Caco-2 (cell line): ENCODE measurements at regions not wholly inside any gene's neighbourhood (a gene's known extent, or its start where the extent isn't known, plus 50 kb on each side); places are given as distances from the start of the nearest gene placed in this dataset.

Experiments
- BruUV-seq: library from RNA; stranded (reverse); fragments of 400-500 nt; replicated peaks from 2 replicates; lab custom pipeline; 2021; lab: Mats Ljungman, UMichigan
- CTCF ChIA-PET: fragments of 300-600 bp; sonication (Branson Sonifier 250); formaldehyde crosslinking; loops from one replicate; lab custom pipeline; 2022; ENCODE audit warnings: antibody characterized with exemption; lab: Charles Lee
- POLR2A ChIA-PET: fragments of 300-600 bp; sonication (Branson Sonifier 250); formaldehyde crosslinking; loops from one replicate; lab custom pipeline; 2022; ENCODE audit warnings: antibody characterized with exemption; lab: Charles Lee
- DNase-seq, 2 experiments: peaks; one replicate each; pipeline versions ENCODE4 v3.0.0 to v3.0.0-alpha.2; 2020 to 2022
- H3K27me3 ChIP-seq: replicated peaks from 2 replicates; pipeline ENCODE4 v1.6.0; 2011; ENCODE audit warnings: low read length; ENCODE audit not compliant: control insufficient read depth, insufficient read depth
- H3K36me3 ChIP-seq: 2 replicates; pipeline ENCODE4 v1.5.1; 2011; ENCODE audit warnings: low read length; ENCODE audit not compliant: control insufficient read depth, insufficient read depth
- H3K4me1 ChIP-seq: fragments of 250-450 bp; sonication (Bioruptor Pico); 2 replicates; pipeline ENCODE4 v1.5.1; 2020; ENCODE audit warnings: mild to moderate bottlenecking
- H3K4me3 ChIP-seq: 2 replicates; pipeline ENCODE4 v1.5.1; 2011; ENCODE audit warnings: low read depth, mild to moderate bottlenecking, control low read depth, low read length
- H3K9me3 ChIP-seq: fragments of 250-450 bp; sonication (Bioruptor Pico); 2 replicates; pipeline ENCODE4 v1.5.1; 2020; ENCODE audit warnings: mild to moderate bottlenecking, moderate library complexity
- H3K27ac Mint-ChIP-seq: one replicate; pipeline ENCODE4 v1.8.0; 2022; ENCODE audit warnings: mixed read lengths; ENCODE audit not compliant: unreplicated experiment
- H3K27me3 Mint-ChIP-seq: one replicate; pipeline ENCODE4 v1.8.0; 2022; ENCODE audit warnings: mixed read lengths; ENCODE audit not compliant: insufficient read depth, unreplicated experiment
- H3K36me3 Mint-ChIP-seq: one replicate; pipeline ENCODE4 v1.8.0; 2022; ENCODE audit warnings: mild to moderate bottlenecking, mixed read lengths; ENCODE audit not compliant: insufficient read depth, unreplicated experiment
- H3K4me1 Mint-ChIP-seq: one replicate; pipeline ENCODE4 v1.8.0; 2022; ENCODE audit warnings: low read depth, mixed read lengths; ENCODE audit not compliant: unreplicated experiment
- H3K4me3 Mint-ChIP-seq: one replicate; pipeline ENCODE4 v1.8.0; 2022; ENCODE audit warnings: mild to moderate bottlenecking, moderate library complexity, mixed read lengths; ENCODE audit not compliant: unreplicated experiment
- H3K9me3 Mint-ChIP-seq: one replicate; pipeline ENCODE4 v1.8.0; 2022; ENCODE audit warnings: mixed read lengths; ENCODE audit not compliant: unreplicated experiment
- CTCF ChIP-seq, 2 experiments: fragments of 200-600 bp in 1 of 2; IDR thresholded peaks; 1 replicate in 1 of 2; 2 replicates in 1 of 2; pipeline versions ENCODE4 v1.5.1 to v1.8.0; 2011 to 2022; ENCODE audit warnings: antibody characterized with exemption in 1 of 2, control low read depth in 1 of 2, inconsistent platforms in 1 of 2, low read depth in 1 of 2, low read length in 1 of 2, mild to moderate bottlenecking in 1 of 2, moderate library complexity in 1 of 2; ENCODE audit not compliant: insufficient read depth in 1 of 2, severe bottlenecking in 1 of 2, unreplicated experiment in 1 of 2
- intact Hi-C: fragments of 100-400 bp; cut with micrococcal nuclease; formaldehyde crosslinking; loops from one replicate; pipeline ENCODE4 v1.10.0; 2022; ENCODE audit not compliant: unreplicated experiment

DNA sequence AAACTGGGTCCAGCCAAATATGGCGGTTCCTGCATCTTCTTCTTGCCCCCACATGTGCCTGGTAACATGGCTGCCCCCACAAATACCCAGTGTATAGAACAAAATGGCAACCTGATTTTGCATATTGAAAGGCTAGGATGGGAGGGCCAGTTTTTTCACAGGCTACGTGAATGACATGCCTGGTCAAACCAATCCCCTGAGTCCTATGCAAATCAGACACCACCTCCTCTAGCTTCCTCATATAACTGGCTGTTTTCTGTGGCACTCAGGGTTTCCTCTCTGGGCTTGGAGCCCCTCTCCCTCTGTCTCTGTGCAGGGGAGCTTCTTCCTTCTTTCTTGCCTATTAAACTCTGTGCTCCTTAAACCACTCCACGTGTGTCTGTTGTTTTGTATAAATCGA is 372.1 kb downstream of the KIF16B start:
- Histone ChIP-seq H3K27me3 (no peaks in the 10 kb centered on the region), H3K4me1 (no peaks in the 10 kb centered on the region), H3K9me3 (no peaks in the 10 kb centered on the region; the same call in 1 of the 2 replicates), H3K36me3 (no peaks in the 10 kb centered on the region), H3K4me3 (no peak overlapping the region)
- DNase-seq, result no peak
- BruUV-seq, result no TSS peak
- no peaks in the 10 kb centered on the region for H3K9me3 Mint-ChIP-seq
- ChIA-PET POLR2A (no interaction called here), CTCF (interaction anchor here (0.6 kb wide), 1 partner anchor 70 kb away, joined by 3 read pairs; no protein-coding TSS in a partner anchor)
- no peaks in the 10 kb centered on the region for H3K36me3 Mint-ChIP-seq
- H3K27ac Mint-ChIP-seq, result no peak overlapping the region
- TF ChIP-seq CTCF (IDR thresholded peaks at IDR 0.05; ENCODE audit: insufficient read depth in 1 of 2, low read depth in 1 of 2, low read length in 1 of 2, severe bottlenecking in 1 of 2, unreplicated experiment in 1 of 2), result no peak
- H3K4me3 Mint-ChIP-seq, result no peak overlapping the region
- intact Hi-C loops, result no loop called here
- no peaks in the 10 kb centered on the region for H3K27me3 Mint-ChIP-seq
- peaks cover under 1% of the 10 kb centered on the region for H3K4me1 Mint-ChIP-seq

DNA sequence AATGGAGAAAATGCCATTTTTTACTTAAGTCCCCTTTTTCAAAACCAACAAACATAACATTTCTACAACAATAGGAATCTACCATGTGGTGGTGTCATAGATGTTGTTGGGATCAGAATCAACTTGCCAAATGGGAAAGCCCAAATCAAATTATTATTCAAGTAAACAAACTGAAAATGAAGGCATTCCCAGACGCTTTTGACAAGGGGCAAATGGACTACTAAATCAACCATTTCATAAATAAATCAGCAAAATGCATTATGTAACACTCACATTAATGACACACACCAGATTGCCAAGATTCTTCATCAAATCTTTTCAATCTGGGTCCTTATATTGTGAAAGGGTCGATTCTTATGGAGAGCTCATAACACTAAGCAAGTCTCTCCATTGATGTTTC is 375.6 kb downstream of the KIF16B start:
- CTCF ChIA-PET, result no interaction called here

DNA sequence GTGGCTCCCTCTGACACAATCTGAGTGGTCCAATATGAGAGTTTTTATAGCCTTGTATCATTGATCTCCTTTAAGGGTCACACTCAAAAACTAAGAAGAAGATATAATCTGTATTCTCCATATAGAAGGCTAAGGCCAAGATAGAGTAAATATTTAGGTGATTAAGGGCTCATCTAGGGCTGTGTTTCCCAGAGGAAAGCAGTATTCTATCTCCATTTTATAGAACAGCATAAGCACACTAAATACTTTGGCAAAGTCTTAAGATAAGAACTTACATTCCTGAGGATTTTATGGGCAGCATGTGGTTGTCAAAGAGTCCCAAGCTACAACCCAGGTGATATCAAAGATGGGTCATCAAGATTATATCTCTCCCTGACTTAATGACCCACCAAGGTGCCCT is 377.6 kb downstream of the KIF16B start:
- Mint-ChIP-seq H3K9me3 (no peaks in the 10 kb centered on the region), H3K4me3 (no peak overlapping the region), H3K36me3 (no peaks in the 10 kb centered on the region), H3K4me1 (peaks cover 7% of the 10 kb centered on the region), H3K27me3 (no peaks in the 10 kb centered on the region), H3K27ac (no peak overlapping the region)
- H3K9me3 ChIP-seq, result no peaks in the 10 kb centered on the region; the same call in 1 of the 2 replicates
- no peaks in the 10 kb centered on the region for H3K27me3 ChIP-seq
- H3K36me3 ChIP-seq, result no peaks in the 10 kb centered on the region
- no peak for TF ChIP-seq CTCF (IDR thresholded peaks at IDR 0.05; ENCODE audit: insufficient read depth in 1 of 2, low read depth in 1 of 2, low read length in 1 of 2, severe bottlenecking in 1 of 2, unreplicated experiment in 1 of 2)
- H3K4me1 ChIP-seq, result no peaks in the 10 kb centered on the region
- peak in 1 of 2 experiments; percentile 6 for DNase-seq
- POLR2A ChIA-PET, result no interaction called here
- CTCF ChIA-PET, result no interaction called here
- BruUV-seq, result no TSS peak
- intact Hi-C loops, result no loop called here
- no peak overlapping the region for H3K4me3 ChIP-seq

More for the DNA sequence above, 375.6 kb downstream of the KIF16B start:
- H3K27me3 ChIP-seq, result no peaks in the 10 kb centered on the region
- no peaks in the 10 kb centered on the region for H3K4me1 ChIP-seq
- DNase-seq, result no peak
- no peaks in the 10 kb centered on the region for H3K36me3 Mint-ChIP-seq
- POLR2A ChIA-PET, result no interaction called here
- no peaks in the 10 kb centered on the region; the same call in 1 of the 2 replicates for H3K9me3 ChIP-seq
- no peak overlapping the region for H3K27ac Mint-ChIP-seq
- no peaks in the 10 kb centered on the region for H3K27me3 Mint-ChIP-seq
- no peaks in the 10 kb centered on the region for H3K36me3 ChIP-seq
- TF ChIP-seq CTCF (IDR thresholded peaks at IDR 0.05; ENCODE audit: insufficient read depth in 1 of 2, low read depth in 1 of 2, low read length in 1 of 2, severe bottlenecking in 1 of 2, unreplicated experiment in 1 of 2), result no peak
- H3K4me1 Mint-ChIP-seq, result peaks cover 7% of the 10 kb centered on the region
- no TSS peak for BruUV-seq
- no peak overlapping the region for H3K4me3 ChIP-seq
- intact Hi-C loops, result no loop called here
- H3K4me3 Mint-ChIP-seq, result no peak overlapping the region
- H3K9me3 Mint-ChIP-seq, result no peaks in the 10 kb centered on the region
